Kidney (tissue), 13 donors: ENCODE measurements at regions not wholly inside any gene's neighbourhood (a gene's known extent, or its start where the extent isn't known, plus 50 kb on each side); places are given as distances from the start of the nearest gene placed in this dataset.
"Not testable (repeated sequence)": the region's sequence is repeated elsewhere in the genome, so short reads cannot be mapped to it uniquely, and the experiment has no call there.

Experiments
- DNase-seq, 5 donors: peaks; one replicate each; pipeline ENCODE4 v3.0.0-alpha.2; 2013 to 2020
- FAIRE-seq: peaks from 2 replicates; lab custom pipeline; 2012; peaks lifted over from hg19 to GRCh38; lab: Jason Lieb, UNC
- H3K27ac ChIP-seq, 2 donors: one replicate each; pipeline ENCODE4 v1.7.0; 2013; ENCODE audit warnings: low read depth in 2 of 2, low read length in 2 of 2, inconsistent platforms in 1 of 2
- H3K27me3 ChIP-seq: one replicate; pipeline ENCODE4 v1.7.1; 2013; ENCODE audit warnings: low read length, inconsistent platforms; ENCODE audit not compliant: control insufficient read depth, insufficient read depth
- H3K36me3 ChIP-seq, 3 donors: one replicate each; pipeline versions ENCODE4 v1.7.0 to v1.7.1; 2013; ENCODE audit warnings: low read length in 3 of 3, control low read depth in 1 of 3, inconsistent platforms in 1 of 3; ENCODE audit not compliant: insufficient read depth in 3 of 3, control insufficient read depth in 2 of 3
- H3K4me1 ChIP-seq, 3 donors: one replicate each; pipeline versions ENCODE4 v1.7.0 to v1.7.1; 2013; ENCODE audit warnings: low read length in 3 of 3, inconsistent platforms in 1 of 3, low read depth in 1 of 3; ENCODE audit not compliant: control insufficient read depth in 2 of 3, insufficient read depth in 2 of 3
- H3K4me3 ChIP-seq, 3 donors: one replicate each; pipeline versions ENCODE4 v1.7.0 to v1.8.1; 2013; ENCODE audit warnings: low read length in 3 of 3, control low read depth in 1 of 3, inconsistent platforms in 1 of 3
- H3K9ac ChIP-seq, 3 donors: one replicate each; pipeline versions ENCODE4 v1.7.0 to v1.7.1; 2013; ENCODE audit warnings: low read length in 3 of 3, control low read depth in 1 of 3, inconsistent platforms in 1 of 3
- H3K9me3 ChIP-seq, 3 donors: one replicate each; pipeline versions ENCODE4 v1.7.0 to v1.7.1; 2013; ENCODE audit warnings: low read length in 3 of 3, control low read depth in 1 of 3, inconsistent platforms in 1 of 3; ENCODE audit not compliant: control insufficient read depth in 2 of 3, insufficient read depth in 1 of 3
- CTCF ChIP-seq: IDR thresholded peaks from 3 replicates; pipeline ENCODE4 v1.5.1; 2012; ENCODE audit warnings: mild to moderate bottlenecking, moderate library complexity, borderline replicate concordance; ENCODE audit not compliant: insufficient read depth; ENCODE audit errors: extremely low read depth
- intact Hi-C: fragments of 100-400 bp; cut with DNase I; formaldehyde crosslinking; loops from one replicate; pipeline ENCODE4 v1.11.1; 2022
- donor health status: control.
- donor health status: control.
- donor health status: control.
- donor health status: control.
- donor health status: control.
- donor health status: DM: yes; HTN: yes; CAD: no.
- donor health status: Normal renal cell carcinoma (clear cell type).

DNA sequence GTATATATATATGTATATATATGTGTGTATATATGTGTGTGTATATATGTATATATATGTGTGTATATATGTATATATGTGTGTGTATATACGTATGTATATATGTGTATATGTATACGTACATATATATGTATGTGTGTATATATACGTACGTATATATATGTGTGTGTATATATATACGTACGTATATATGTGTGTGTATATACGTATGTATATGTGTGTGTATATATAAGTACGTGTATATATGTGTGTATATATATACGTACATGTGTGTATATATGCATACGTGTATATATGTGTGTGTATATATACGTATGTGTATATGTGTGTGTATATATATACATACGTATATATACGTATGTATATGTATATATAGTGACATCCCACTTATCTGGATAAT is 154.4 kb downstream of the CDRT15L2 start:
- TF ChIP-seq CTCF = no peak
- Histone ChIP-seq H3K9me3 (no peaks in the 10 kb centered on the region), H3K27me3 (no peaks in the 10 kb centered on the region), H3K4me3 (no peak overlapping the region), H3K27ac (no peak overlapping the region), H3K4me1 (no peaks in the 10 kb centered on the region), H3K36me3 (no peaks in the 10 kb centered on the region), H3K9ac (no peak overlapping the region)
- intact Hi-C loops = no loop called here
- FAIRE-seq (peak; percentile 56), DNase-seq (no peak)

GRCh38 chr17:20735796-20736195 is 156.3 kb downstream of the CDRT15L2 start:
- Histone ChIP-seq H3K27ac (no peak overlapping the region), H3K9ac (no peak overlapping the region), H3K4me3 (no peak overlapping the region), H3K4me1 (no peaks in the 10 kb centered on the region), H3K36me3 (no peaks in the 10 kb centered on the region), H3K27me3 (no peaks in the 10 kb centered on the region), H3K9me3 (no peaks in the 10 kb centered on the region)
- TF ChIP-seq CTCF = no peak
- no peak for DNase-seq
- intact Hi-C loops = no loop called here
- no peak for FAIRE-seq

DNA sequence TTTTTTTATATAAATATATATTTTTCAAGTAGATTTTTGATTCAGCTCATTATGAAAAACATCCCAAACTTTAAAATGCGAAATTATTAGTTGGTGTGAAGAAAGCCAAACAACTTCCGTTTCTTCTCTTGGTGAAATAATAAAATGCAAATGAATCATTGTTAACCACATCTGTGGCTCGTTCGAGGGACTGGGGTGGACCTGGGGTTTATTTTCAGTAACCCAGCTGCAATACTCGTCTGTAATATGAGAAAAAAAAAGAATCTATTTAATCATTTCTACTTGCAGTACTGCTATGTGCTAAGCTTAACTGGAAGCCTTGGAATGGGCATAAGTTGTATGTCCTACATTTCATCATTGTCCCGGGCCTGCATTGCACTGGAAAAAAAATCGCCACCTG is 158.1 kb downstream of the CDRT15L2 start:
- intact Hi-C loops, DNase-seq, FAIRE-seq: not testable (repeated sequence)

DNA sequence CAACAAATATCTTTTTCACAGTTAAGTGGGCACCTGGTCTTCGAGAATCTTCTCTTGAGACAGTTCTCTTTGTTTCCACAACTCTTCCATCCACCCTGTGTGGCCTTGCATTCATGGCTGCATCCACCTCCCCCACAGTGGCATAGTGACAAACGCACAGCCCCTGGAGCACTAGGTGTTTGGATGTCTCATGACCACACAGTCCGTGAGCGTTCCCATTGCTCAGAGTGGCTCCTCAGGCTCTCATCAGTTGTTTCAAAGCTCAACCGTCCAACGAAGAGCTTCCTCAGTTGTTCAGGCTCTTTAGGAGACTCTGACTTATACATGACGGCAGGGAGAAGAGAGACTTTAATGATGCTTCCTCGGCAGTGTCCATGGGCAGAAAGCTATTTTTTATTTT is 191.6 kb downstream of the CDRT15L2 start:
- DNase-seq = no peak
- Histone ChIP-seq H3K27ac (no peak overlapping the region), H3K9ac (no peak overlapping the region), H3K36me3 (no peaks in the 10 kb centered on the region), H3K9me3 (no peaks in the 10 kb centered on the region), H3K4me3 (no peak overlapping the region), H3K27me3 (no peaks in the 10 kb centered on the region), H3K4me1 (no peaks in the 10 kb centered on the region)
- intact Hi-C loops = no loop called here
- TF ChIP-seq CTCF = no peak
- no peak for FAIRE-seq

More for the DNA sequence above, 158.1 kb downstream of the CDRT15L2 start:
- not testable (repeated sequence) for H3K9me3 ChIP-seq, H3K4me3 ChIP-seq, H3K9ac ChIP-seq, H3K27ac ChIP-seq, H3K36me3 ChIP-seq, H3K27me3 ChIP-seq, H3K4me1 ChIP-seq
